Middle frontal gyrus (tissue), 1 donor: ENCODE measurements at regions not wholly inside any gene's neighbourhood (a gene's known extent, or its start where the extent isn't known, plus 50 kb on each side); places are given as distances from the start of the nearest gene placed in this dataset.

ENCODE experiments used
- DNase-seq: peaks from one replicate; pipeline ENCODE4 v3.0.0-alpha.2; 2015; ENCODE audit warnings: low spot score; ENCODE audit errors: extremely low spot score

- DNase-seq: no peak
These were observed 302.6 kb downstream of the ACTL7B start for GRCh38 chr9:108553111-108553635.

GRCh38 chr9:108552459-108553040 is 303.2 kb downstream of the ACTL7B start:
- no peak for DNase-seq

DNA sequence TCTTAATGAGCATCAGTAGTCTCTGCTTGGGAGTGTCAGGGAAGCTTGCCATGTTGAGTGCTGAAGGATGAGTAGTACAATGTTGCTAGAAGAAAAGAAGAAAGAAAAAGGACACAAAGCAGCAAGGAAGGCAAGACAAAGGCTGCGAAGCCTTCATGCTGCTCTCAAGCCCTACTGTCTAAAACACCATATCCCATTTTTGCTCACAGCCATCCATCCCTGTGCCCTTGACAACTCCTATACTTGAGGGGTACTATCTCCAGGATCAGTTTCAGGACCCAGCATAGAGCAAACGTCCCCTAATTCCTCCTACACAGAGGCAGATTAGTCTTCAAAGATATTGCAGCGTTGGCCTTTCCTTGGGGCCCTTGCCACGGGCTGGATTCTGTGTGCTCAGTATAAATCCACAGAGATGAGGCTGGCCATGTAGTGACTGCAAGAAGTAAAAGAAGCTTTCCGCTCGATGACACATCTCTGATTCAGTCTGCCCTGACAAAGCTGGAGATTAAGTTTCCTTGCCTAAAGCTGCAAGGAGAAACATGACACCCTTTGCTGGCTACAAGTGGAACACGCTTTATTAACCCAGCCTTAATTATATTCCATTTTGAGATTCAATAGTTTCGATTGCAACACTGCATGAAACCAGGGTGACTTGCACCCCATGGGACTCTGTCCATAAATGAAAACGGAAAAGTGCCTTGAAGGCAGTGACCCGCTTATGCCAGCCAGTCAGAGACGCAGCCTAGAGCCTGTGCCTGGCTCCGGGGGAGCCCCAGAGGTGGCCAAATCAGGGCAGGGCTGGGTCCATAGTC is 304.6 kb downstream of the ACTL7B start:
- no peak for DNase-seq

- no peak for DNase-seq
These were observed 305.7 kb downstream of the ACTL7B start for GRCh38 chr9:108550106-108550505.

DNA sequence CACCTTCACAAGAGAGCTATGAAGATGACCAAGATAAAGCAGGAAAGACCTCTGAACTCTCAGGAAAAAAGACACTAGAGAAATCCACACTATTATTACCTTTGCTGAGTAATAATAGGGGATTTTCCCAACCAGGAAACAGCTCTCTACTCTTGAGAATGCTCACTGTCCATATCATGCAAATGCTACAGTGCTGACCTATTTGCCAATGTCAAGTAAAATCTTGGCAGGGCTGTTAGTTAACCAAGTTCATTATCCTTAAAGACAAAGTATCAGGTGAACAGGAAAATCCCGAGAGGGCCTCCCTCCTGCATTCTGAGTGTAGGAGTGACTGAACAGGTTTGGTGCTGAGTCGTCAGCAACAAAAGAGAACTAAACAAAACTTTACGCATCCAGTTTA is 306.6 kb downstream of the ACTL7B start:
- DNase-seq: no peak

- no peak for DNase-seq
These were observed 308.2 kb downstream of the ACTL7B start for GRCh38 chr9:108547411-108548135.

GRCh38 chr9:108546215-108546614 is 309.6 kb downstream of the ACTL7B start:
- no peak for DNase-seq

DNA sequence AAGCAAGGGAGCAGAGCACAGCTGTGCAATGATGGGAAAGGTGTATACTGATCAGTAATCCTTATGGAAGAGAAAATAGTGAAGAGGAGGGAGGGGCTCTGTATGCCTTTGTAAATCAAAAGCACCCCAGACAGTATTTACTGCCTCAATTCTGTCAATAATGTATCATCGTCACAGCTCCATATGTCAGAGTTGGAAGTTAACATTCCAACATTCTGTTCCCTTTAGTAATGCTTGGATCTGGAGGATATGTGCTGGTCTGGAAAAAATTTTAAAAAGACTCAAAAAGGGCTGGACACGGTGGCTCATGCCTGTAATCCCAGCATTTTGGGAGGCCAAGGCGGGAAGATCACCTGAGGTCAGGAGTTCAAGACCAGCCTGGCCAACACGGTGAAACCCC is 310.4 kb downstream of the ACTL7B start:
- DNase-seq: no peak

DNA sequence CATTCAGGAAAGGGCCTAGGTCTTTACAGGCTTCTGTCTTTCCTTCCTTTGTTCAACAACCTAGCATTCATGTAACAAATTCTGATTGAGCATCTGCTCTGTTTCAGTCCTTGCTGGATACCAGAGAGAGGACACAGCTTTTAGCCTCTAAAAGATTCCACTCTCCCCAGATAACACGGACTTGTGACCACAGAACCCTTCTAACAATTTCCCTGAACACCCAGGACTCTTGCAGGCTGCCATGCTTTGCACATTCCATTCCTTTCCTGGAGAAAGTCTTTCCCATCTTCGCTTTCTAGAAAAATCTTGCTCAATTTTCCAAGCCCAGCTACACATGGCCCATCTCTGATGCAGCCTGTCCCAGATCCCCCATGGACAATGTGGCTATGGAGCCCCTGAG is 310.9 kb downstream of the ACTL7B start:
- DNase-seq: no peak

DNA sequence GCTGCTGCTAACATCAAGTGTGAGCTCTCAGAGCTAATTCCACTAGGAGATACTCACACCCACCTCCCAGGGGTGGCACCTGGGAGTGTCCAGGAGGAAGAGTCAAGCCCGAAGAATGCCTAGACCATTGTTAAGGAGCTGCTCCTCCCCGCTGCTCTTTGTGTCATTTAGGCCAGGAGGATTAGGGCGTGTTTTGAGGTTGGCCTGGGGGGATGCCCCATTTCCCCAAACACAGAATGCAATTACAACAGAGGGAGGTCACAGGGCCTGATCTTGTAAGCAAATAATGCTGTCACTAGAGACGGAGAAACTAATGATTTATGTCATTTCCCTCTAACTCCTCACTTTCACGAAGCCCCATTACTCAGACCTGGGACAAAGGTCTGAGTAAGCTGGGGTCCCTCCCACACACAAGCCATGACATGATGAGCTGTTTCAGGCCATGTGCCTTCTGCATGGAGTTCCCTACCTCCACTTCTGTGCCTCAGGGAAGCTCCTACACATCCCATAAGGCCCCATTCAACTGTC is 312.5 kb downstream of the ACTL7B start:
- no peak for DNase-seq

- DNase-seq: no peak
These were observed 318.0 kb downstream of the ACTL7B start for GRCh38 chr9:108537756-108538155.

GRCh38 chr9:108536836-108537601 is 318.8 kb downstream of the ACTL7B start:
- DNase-seq: no peak

GRCh38 chr9:108535526-108535925 is 320.3 kb downstream of the ACTL7B start:
- DNase-seq: no peak

GRCh38 chr9:108534741-108535140 is 321.0 kb downstream of the ACTL7B start:
- DNase-seq: no peak

DNA sequence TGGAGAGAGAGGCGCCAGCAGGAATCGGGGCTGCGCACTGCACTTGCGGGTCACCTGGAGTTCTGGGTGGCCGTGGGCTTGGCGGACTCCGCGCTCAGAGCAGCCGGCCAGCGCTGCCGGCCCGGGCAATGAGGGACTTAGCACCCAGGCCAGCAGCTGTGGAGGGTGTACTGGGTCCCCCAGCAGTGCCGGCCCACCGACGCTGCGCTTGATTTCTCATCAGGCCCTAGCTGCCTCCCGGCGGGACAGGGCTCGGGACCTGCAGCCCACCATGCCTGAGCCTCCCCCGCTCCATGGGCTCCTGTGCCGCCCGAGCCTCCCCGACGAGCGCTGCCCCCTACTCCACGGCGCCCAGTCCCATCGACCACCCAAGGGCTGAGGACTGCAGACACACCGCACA is 325.6 kb downstream of the ACTL7B start:
- no peak for DNase-seq

GRCh38 chr9:108528231-108528630 is 327.6 kb downstream of the ACTL7B start:
- no peak for DNase-seq

- no peak for DNase-seq
These were observed 329.3 kb downstream of the ACTL7B start for GRCh38 chr9:108526518-108526917.

DNA sequence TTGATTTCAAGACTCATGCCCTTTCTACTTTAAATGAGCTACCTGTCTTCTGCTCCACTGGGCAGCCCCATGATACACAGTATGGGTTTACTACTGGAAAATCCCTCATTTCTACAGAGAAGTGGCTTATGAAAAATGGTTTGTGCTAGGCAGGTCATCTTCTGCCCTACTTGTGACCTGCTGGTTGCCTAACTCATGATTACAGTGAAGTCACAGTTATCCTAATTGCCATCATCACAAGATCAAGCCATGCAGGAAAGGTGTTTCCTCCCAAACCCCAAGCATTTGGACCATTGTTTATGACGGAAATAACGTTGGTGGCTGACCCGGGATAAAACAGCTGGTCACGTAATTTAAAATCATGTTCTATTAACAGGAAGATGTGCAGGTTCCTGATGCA is 330.6 kb downstream of the ACTL7B start:
- DNase-seq: no peak

GRCh38 chr9:108521063-108521590 is 334.7 kb downstream of the ACTL7B start:
- DNase-seq: no peak

DNA sequence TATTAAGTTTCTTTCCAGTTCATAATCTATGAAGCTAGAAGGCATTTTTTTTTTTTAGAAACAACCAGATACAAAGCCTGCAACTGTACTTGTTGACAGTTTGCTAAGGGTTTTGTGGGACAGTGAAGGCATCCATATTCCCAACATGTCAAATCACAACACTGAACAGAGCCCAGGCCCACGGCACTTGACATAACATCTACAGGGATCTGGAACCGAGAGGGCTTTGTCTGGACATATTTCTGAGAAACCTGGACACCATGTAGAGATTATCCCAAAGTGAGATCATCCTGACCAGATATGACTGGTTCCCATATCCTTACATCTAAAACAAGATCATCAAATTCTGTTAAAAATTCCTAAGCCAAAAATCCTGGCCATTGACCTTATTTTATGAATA is 336.3 kb downstream of the ACTL7B start:
- no peak for DNase-seq
